Activated gamma-delta T cell treated with anti-CD3 and anti-CD28 coated beads, Interleukin-2, amount 50 U/mL, for 16 hours (primary cell): ENCODE measurements at regions not wholly inside any gene's neighbourhood (a gene's known extent, or its start where the extent isn't known, plus 50 kb on each side); places are given as distances from the start of the nearest gene placed in this dataset.

Experiments used
- DNase-seq: peaks from one replicate; pipeline ENCODE4 v3.0.0-alpha.2; 2020; ENCODE audit warnings: low read depth

GRCh38 chr13:22128441-22129408, 457.9 kb downstream of the FGF9 start:
- DNase-seq, result no peak

- DNase-seq, result no peak
These were observed 459.4 kb downstream of the FGF9 start for GRCh38 chr13:22130254-22130653.

DNA sequence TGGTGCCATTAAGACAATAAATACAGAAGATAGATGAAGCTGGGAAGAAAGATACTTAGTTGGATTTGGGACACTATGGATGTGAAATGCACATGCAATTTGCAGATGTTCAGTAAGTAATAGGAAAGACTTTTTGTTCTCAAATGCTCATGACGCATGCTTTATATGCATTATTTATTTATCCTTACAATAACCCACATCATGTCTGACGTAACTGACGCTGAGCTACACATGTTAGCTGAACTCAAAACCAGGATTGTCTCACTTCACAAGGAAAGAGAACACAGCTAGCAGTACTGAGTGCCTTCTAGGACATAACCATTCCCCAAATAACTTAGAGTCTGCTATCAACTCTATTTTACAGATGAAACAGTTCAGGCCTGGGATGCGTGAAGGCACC, 463.4 kb downstream of the FGF9 start:
- DNase-seq, result no peak

DNA sequence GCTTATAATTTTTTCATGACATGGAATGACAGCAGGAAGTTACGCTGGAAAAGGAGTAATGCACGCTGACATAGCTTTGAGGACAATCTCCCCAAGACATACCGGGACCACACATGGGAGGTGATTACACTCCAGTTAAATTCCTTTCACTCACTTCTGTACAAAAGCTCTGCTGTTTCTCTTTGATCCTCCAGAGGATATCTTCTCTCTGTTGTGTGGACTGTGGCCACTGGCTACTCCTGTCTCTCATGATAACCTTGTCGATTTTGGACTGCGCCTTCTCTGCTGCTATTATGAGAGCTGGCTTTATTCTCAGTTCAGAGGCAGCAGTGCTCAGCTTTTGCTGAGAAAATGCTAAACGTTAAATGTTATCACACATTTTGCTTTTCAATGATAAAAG, 464.6 kb downstream of the FGF9 start:
- DNase-seq, result no peak

DNA sequence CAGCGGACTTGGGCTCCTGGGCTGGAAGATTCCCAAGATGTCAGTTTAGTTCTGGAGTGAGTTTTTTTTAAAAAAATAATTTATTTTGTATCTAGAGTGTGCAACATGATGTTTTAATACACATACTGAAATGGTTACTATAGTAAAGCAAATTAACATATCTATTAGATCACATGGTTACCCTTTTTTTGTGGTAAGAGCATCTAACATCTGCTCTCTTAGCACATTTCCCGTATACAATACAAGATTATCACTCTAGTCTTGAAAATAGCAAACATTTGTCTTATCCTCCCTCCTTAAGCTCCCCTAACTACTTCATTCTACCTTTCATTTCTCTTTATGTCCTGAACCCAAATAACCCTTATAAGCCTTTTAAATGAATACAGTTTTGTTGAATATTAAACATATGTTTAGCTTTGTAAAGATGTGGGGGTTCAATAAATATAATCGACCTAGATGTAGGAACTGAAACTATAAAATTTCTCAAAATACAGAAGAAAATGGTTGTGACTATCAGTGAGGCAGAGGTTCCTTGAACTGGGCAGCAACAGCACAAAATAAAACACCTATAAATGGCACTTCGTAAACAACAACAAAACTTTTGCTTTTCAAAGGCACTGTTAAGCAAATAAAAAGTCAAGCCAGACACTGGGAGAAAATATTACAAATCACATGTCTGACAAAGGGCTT, 466.6 kb downstream of the FGF9 start:
- no peak for DNase-seq

GRCh38 chr13:22138947-22139346, 468.1 kb downstream of the FGF9 start:
- no peak for DNase-seq

DNA sequence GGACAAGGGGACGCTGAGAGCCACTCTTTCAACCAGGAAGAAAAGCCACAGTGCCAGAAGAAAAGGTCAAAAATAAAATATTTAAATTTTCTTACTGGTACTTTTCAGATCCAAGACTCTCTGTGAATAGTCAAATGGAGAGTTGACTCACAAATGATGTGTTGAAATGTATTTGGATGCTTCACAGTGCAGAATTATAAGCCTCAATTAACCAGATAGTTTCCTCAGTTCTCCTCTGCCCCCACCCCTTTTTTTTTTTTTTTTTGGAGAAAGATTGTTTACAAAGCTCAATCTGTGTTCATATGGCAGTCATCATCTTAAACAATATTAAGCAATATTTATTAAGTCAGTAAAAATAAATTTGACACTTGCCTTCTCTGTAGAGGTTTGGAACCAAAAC, 470.8 kb downstream of the FGF9 start:
- DNase-seq, result no peak

DNA sequence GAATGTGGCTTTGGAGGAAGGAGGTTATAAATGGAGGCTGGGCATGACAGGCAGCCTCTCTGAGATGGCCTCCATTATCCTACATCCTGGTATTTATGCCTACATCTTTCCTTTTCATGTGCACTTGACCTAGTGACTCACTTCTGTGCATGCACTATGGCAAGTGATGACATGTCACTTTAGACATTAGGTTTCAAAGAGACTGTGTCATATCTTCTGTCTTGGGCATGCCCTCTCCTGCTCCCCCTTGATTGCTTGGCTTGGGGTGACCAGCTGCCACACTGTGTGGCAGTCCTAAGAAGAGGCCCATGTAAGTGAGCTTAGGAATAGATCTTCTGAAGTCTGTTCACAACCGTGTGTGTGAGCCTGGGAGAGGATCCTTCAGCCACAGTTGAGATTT, 472.8 kb downstream of the FGF9 start:
- no peak for DNase-seq

- no peak for DNase-seq
These were observed 473.9 kb downstream of the FGF9 start for GRCh38 chr13:22144806-22145205.

GRCh38 chr13:22148187-22148586, 477.3 kb downstream of the FGF9 start:
- DNase-seq, result no peak

DNA sequence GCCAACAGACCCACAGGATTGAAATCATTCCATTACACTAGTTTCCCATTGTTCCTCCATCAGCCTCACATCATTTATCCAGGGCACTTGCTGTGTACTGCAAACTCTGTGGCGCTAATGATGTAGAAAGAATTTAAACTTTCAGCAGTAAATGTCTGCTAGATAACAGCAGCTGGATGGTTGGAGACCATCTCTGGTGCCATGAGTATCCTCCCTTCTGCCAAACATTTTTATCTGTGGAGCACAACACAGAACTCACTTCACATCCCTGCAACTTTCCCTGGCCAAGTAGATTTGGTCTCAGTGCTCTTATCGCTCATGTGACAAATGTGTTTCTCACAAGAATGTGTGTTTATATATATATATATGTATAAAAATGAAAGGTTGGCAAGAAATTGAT, 481.9 kb downstream of the FGF9 start:
- no peak for DNase-seq

DNA sequence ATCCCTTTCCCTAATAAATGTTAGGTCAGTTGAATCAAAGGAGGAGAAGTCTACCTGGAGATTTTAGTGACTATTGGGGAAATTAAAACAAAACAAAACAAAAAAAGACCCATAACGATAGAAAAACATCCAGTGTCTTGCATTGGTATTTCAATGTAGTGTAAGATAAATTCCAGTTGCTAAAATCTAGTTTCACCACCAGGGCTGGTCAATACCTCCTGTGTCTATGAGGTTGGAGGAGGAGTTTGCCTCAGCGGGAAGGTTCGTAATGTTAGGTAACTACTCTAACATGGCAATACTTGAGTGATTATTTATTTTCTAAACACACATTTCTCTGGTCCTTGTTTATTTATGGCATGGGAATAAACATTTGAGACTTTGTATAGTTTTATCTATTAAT, 483.2 kb downstream of the FGF9 start:
- DNase-seq, result no peak

DNA sequence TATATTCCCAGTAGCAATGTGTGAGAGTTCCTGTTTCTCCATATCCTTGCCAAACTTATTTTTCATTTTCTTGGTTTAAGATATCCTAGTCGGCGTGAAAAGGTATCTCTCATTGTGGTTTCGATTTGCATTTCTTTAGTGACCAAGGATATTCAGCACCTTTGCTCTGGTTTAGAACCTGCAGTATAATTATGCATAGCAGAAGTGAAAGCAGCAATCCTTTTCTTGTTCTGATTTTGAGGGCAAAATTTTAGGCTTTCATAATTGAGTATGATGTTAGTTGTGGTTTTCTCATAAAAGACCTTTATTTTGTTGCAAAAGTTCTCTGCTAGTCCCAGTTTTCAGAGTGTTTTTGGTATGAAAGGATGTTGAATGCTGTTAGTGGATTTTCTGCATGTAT, 491.0 kb downstream of the FGF9 start:
- no peak for DNase-seq

DNA sequence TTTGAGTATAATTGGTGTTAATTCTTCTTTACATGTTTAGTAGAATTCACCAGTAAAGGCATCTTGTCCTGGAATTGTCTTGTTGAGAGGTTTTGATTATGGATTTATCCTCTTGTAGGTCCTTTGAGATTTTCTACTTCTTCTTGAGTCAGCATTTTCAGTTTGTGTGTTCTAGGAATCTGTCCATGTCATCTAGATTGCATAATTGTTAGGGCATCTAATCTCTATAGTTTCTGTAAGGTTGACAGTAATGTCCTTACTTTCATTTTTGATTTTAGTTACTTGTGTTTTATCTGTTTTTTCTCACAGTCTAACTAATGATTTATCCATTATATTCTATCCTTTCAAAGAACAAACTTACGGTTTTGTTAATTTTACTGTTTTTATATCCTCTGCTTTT, 492.0 kb downstream of the FGF9 start:
- no peak for DNase-seq

DNA sequence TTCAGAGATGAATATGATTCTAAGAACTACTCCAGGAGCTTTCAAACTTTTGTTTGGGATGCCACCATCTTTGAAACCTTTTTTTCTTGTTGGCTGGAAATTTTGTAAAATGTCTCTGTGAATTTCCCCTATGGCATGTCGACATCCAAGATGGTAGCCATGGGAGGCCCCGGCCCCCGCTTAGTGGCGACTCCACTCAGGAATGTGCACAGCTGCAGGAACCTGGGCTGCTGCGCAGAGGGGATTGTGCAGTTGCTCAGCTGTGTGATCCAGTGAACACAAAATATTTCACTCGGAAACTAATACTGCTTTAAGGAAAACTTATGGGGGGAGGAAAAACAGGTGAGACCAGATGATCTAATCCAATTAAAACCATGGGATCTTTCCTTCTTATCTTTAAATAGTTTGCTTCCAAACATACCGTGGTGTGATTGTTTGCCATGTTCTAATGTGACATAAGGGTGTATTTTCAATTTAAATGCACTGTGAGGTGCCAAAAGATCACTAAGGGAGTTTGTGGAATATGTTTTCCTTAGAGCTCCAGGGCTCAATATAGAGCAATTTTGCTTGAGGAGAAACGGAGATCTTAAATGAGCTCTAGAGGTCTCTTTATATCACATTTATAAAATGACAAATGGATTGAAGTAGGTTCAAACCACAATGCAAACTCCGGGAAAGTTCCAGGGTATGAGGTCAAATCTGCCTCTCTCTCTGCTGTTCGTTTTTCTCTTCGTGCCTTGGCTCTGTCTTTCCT, 497.7 kb downstream of the FGF9 start:
- DNase-seq, result no peak

DNA sequence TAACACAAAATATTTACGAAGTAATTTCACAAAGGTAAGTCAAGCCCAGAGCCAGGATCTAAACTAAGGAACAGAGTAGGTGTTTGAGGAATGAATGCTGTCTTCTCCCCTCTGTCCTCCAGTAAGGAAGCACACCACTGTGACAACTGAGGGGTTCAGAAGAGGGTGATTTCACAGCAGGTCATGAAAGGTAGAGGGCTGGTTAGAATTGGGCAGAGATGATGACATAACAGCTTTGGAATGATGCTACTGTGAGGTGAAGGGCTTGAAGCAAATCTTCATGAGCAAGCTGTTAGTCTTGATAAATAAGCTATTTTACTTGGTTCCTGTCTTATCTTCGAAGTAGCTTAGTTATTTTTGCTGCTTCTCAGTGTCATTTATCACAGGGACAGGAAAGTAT, 498.6 kb downstream of the FGF9 start:
- no peak for DNase-seq

- DNase-seq, result no peak
These were observed 502.7 kb downstream of the FGF9 start for GRCh38 chr13:22173610-22174009.

GRCh38 chr13:22175241-22175640, 504.4 kb downstream of the FGF9 start:
- DNase-seq, result no peak

DNA sequence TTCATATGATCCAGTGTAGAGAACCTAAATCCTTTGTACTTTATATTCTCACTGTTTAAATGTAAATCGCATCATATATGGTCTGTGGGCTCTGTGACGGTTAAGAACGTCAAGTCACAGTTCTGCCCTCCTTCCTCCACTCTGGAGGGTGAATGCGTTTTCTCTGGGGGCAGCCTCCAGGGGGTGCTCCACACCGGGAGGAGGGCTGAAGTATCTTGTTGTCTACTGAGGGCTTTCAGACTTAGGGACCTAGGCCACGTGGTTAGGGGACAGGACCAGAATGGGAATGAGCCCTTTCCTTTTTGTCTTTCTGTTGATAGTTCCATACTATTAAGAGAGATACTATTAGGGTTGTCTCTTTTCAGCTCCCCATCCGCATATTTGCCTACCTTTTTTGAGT, 504.9 kb downstream of the FGF9 start:
- no peak for DNase-seq

DNA sequence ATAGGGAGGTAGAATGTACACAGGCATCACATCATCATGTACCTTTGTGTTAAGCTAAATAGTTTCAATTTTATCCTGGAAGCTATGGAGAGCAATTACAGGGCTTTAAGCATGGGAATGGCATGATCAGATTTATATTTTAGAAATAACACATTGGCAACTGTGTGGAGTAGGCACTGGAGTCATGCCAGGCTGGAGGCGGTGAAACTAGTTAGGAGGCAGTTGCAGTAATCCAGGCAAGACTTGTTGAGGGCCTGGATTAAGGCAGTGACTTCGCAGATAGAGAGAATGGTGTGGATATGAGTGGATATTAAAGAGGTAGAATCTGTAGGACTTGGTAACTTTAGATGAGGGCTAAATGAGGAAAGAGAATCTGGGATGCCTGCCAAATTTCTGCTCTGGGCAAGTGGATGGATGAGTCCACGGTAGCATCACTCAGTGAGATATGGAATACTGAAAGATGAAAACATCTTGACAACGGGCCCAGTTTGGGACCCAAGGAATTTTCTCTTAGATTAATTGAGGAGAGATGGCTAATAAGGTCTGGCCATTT, 506.2 kb downstream of the FGF9 start:
- DNase-seq, result no peak

GRCh38 chr13:22178878-22179277, 508.0 kb downstream of the FGF9 start:
- DNase-seq, result no peak

DNA sequence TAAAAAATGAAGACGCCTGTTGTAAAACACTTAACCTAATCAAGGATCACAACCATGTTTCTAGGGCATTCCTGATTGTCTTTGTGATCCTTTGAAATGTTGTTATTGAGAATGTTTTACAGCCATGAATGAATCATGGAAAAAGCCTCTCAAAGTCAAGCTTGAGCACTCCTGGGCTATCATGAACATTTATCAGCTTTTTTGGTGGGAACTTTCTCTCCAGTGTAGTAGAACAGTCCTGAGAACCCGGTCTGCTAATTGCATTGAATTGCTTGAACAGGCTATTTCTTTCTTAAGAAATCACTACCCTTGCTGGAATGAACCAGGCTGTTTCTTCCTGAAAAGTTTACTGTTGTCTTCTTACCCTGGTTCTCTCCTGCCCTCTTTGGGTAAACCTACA, 516.5 kb downstream of the FGF9 start:
- no peak for DNase-seq
